ENCODE measurements at regions not wholly inside any gene's neighbourhood (a gene's known extent, or its start where the extent isn't known, plus 50 kb on each side); places are given as distances from the start of the nearest gene placed in this dataset.

DNA sequence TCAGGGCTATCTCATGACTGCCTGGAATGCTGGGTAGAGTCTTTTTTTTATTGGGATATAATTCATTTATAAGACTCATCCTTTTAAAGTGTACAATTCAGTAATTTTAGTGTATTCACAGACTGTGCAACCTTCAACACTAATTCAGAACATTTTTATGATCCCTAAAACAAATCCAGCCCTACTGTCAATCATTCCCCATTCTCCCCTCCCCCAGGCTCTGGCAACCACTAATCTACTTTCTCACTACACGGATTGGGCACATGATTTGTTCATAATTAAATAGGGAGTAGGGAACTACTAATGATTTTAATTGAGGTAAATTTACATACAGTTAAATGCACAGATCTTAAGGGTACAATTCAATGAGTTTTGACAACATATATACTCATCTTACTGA is 225.7 kb downstream of the CDCA7 start:
- no peaks in the 10 kb centered on the region for H3K4me1 ChIP-seq
- intact Hi-C loops (cut with DNase I), result no loop called here
- no peak for TF ChIP-seq POLR2A (IDR thresholded peaks at IDR 0.05)
- TF ChIP-seq CTCF (IDR thresholded peaks at IDR 0.05), result no peak
- 77% methylated on average over 1 of the region's 1 CpG for WGBS (ENCODE audit: insufficient coverage, low coverage, low lambda C conversion rate, missing lambda C conversion rate)
- H3K27me3 ChIP-seq, result no peaks in the 10 kb centered on the region
- H3K36me3 ChIP-seq, result no peaks in the 10 kb centered on the region
- no peaks in the 10 kb centered on the region for H3K9me3 ChIP-seq
- DNase-seq (no peak), ATAC-seq (no peak)
- no peak overlapping the region for H3K4me3 ChIP-seq
- H3K27ac ChIP-seq, result no peak overlapping the region

GRCh38 chr2:173580956-173581355 is 226.3 kb downstream of the CDCA7 start:
- DNase-seq (no peak), ATAC-seq (no peak)
- Histone ChIP-seq H3K4me1 (no peaks in the 10 kb centered on the region), H3K27ac (no peak overlapping the region), H3K4me3 (no peak overlapping the region), H3K9me3 (no peaks in the 10 kb centered on the region), H3K36me3 (no peaks in the 10 kb centered on the region), H3K27me3 (no peaks in the 10 kb centered on the region)
- intact Hi-C loops (cut with DNase I), result no loop called here
- TF ChIP-seq POLR2A (IDR thresholded peaks at IDR 0.05) (no peak), CTCF (IDR thresholded peaks at IDR 0.05) (no peak)

GRCh38 chr2:173583196-173583595 is 228.5 kb downstream of the CDCA7 start:
- peak; percentile 74 to 97 (median 79) for ATAC-seq
- H3K9me3 ChIP-seq, result no peaks in the 10 kb centered on the region
- TF ChIP-seq CTCF (IDR thresholded peaks at IDR 0.05), result no peak
- 28% methylated on average over 6 of the region's 6 CpGs for WGBS (ENCODE audit: insufficient coverage, low coverage, low lambda C conversion rate, missing lambda C conversion rate)
- H3K27me3 ChIP-seq, result no peaks in the 10 kb centered on the region
- no peak overlapping the region for H3K27ac ChIP-seq
- H3K4me3 ChIP-seq, result no peak overlapping the region
- DNase-seq, result peak in 1 of 3 donors; percentile 60
- no peaks in the 10 kb centered on the region for H3K36me3 ChIP-seq
- no peaks in the 10 kb centered on the region for H3K4me1 ChIP-seq
- intact Hi-C loops (cut with DNase I), result no loop called here

- H3K4me1 ChIP-seq, result no peaks in the 10 kb centered on the region
- H3K36me3 ChIP-seq, result no peaks in the 10 kb centered on the region
- DNase-seq (no peak), ATAC-seq (no peak)
- 60% methylated on average over 1 of the region's 1 CpG for WGBS (ENCODE audit: insufficient coverage, low coverage, low lambda C conversion rate, missing lambda C conversion rate)
- no peak for TF ChIP-seq POLR2A (IDR thresholded peaks at IDR 0.05)
- no peak for TF ChIP-seq CTCF (IDR thresholded peaks at IDR 0.05)
- intact Hi-C loops (cut with DNase I), result no loop called here
- H3K27me3 ChIP-seq, result no peaks in the 10 kb centered on the region
- H3K9me3 ChIP-seq, result no peaks in the 10 kb centered on the region
- no peak overlapping the region for H3K27ac ChIP-seq
- H3K4me3 ChIP-seq, result no peak overlapping the region
These were observed 229.3 kb downstream of the CDCA7 start for GRCh38 chr2:173584000-173584399.

All from right lobe of liver (tissue), 6 donors.